IMR-90 (cell line): ENCODE measurements at regions not wholly inside any gene's neighbourhood (a gene's known extent, or its start where the extent isn't known, plus 50 kb on each side); places are given as distances from the start of the nearest gene placed in this dataset.

Experiments
- MXI1 ChIP-seq: IDR thresholded peaks from 2 replicates; pipeline ENCODE4 v1.6.1; 2012; ENCODE audit warnings: low read depth, mild to moderate bottlenecking, low read length, moderate library complexity, borderline replicate concordance
- POLR2A ChIP-seq: IDR thresholded peaks from 2 replicates; pipeline ENCODE4 v1.6.1; 2012; ENCODE audit warnings: mild to moderate bottlenecking, low read depth, low read length
- TF ChIP-seq, protein P1 (sequence below): conservative IDR thresholded peaks from 2 replicates; pipeline ENCODE4 v1.5.1; 2012; ENCODE audit warnings: mild to moderate bottlenecking, low read depth, low read length, improper control_type of control experiment

- TF ChIP-seq, protein P1, sequence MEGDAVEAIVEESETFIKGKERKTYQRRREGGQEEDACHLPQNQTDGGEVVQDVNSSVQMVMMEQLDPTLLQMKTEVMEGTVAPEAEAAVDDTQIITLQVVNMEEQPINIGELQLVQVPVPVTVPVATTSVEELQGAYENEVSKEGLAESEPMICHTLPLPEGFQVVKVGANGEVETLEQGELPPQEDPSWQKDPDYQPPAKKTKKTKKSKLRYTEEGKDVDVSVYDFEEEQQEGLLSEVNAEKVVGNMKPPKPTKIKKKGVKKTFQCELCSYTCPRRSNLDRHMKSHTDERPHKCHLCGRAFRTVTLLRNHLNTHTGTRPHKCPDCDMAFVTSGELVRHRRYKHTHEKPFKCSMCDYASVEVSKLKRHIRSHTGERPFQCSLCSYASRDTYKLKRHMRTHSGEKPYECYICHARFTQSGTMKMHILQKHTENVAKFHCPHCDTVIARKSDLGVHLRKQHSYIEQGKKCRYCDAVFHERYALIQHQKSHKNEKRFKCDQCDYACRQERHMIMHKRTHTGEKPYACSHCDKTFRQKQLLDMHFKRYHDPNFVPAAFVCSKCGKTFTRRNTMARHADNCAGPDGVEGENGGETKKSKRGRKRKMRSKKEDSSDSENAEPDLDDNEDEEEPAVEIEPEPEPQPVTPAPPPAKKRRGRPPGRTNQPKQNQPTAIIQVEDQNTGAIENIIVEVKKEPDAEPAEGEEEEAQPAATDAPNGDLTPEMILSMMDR: no peak
- TF ChIP-seq MXI1 (no peak), POLR2A (no peak)
These were observed 109.9 kb downstream of the OLFM4 start for GRCh38 chr13:53138376-53139036.
